Mucosa of descending colon (tissue), 3 donors: ENCODE measurements at regions not wholly inside any gene's neighbourhood (a gene's known extent, or its start where the extent isn't known, plus 50 kb on each side); places are given as distances from the start of the nearest gene placed in this dataset.

Experiments used
- ATAC-seq: fragments of 200-7000 bp; cut with Tn5 transposase; one replicate; pipeline ENCODE4 v1.9.1; 2020; ENCODE audit warnings: mild to moderate bottlenecking, moderate library complexity
- DNase-seq, 3 donors: peaks; one replicate each; pipeline ENCODE4 v3.0.0-alpha.2; 2020
- H3K36me3 ChIP-seq: fragments of 200-600 bp; one replicate; pipeline ENCODE4 v1.8.0; 2021; ENCODE audit warnings: low read depth, mild to moderate bottlenecking
- H3K4me1 ChIP-seq: fragments of 200-600 bp; one replicate; pipeline ENCODE4 v1.8.0; 2021; ENCODE audit warnings: low read depth, mild to moderate bottlenecking
- H3K4me3 ChIP-seq: fragments of 200-600 bp; one replicate; pipeline ENCODE4 v1.8.0; 2021; ENCODE audit warnings: mild to moderate bottlenecking
- H3K9me3 ChIP-seq: fragments of 200-600 bp; one replicate; pipeline ENCODE4 v1.8.0; 2021; ENCODE audit warnings: mild to moderate bottlenecking
- CTCF ChIP-seq: fragments of 200-600 bp; IDR thresholded peaks from one replicate; pipeline ENCODE4 v1.8.0; 2022; ENCODE audit warnings: antibody characterized with exemption, mild to moderate bottlenecking
- intact Hi-C, 2 donors: fragments of 100-400 bp; cut with DNase I in 1 of 2; cut with micrococcal nuclease in 1 of 2; formaldehyde crosslinking; loops; one replicate each; pipeline versions ENCODE4 v1.11.0 to v1.11.1; 2022; cut with DNase I, micrococcal nuclease
- donor health status: DM: no; HTN: no; CAD: no; lungs with moderate emphysema.
- donor health status: DM: no; HTN: no; CAD: no.
- donor health status: DM: no; HTN: yes; CAD: no.

- TF ChIP-seq CTCF: no peak
- intact Hi-C loops: no loop called here
- no peak for ATAC-seq
Observed at GRCh38 chr12:127106041-127106440, 1160.9 kb upstream of the TMEM132C start.

GRCh38 chr12:127106697-127107096 is 1160.3 kb upstream of the TMEM132C start:
- Histone ChIP-seq H3K4me1 (no peaks in the 10 kb centered on the region), H3K36me3 (no peaks in the 10 kb centered on the region), H3K9me3 (no peaks in the 10 kb centered on the region), H3K4me3 (no peak overlapping the region)
- intact Hi-C loops: no loop called here
- TF ChIP-seq CTCF: no peak
- DNase-seq: no peak
- ATAC-seq: no peak

More at GRCh38 chr12:127106041-127106440, 1160.9 kb upstream of the TMEM132C start:
- H3K4me1 ChIP-seq: no peaks in the 10 kb centered on the region
- no peaks in the 10 kb centered on the region for H3K9me3 ChIP-seq
- H3K36me3 ChIP-seq: no peaks in the 10 kb centered on the region
- DNase-seq: no peak
- H3K4me3 ChIP-seq: no peak overlapping the region

- Histone ChIP-seq H3K4me1 (no peaks in the 10 kb centered on the region), H3K4me3 (no peak overlapping the region), H3K9me3 (no peaks in the 10 kb centered on the region), H3K36me3 (no peaks in the 10 kb centered on the region)
- no peak for TF ChIP-seq CTCF
- DNase-seq (no peak), ATAC-seq (no peak)
- intact Hi-C loops: no loop called here
Observed at GRCh38 chr12:127107744-127108143, 1159.2 kb upstream of the TMEM132C start.

GRCh38 chr12:127108360-127109215 is 1158.4 kb upstream of the TMEM132C start:
- Histone ChIP-seq H3K4me1 (no peaks in the 10 kb centered on the region), H3K4me3 (no peak overlapping the region), H3K36me3 (no peaks in the 10 kb centered on the region), H3K9me3 (no peaks in the 10 kb centered on the region)
- intact Hi-C loops: no loop called here
- ATAC-seq: peak; percentile 73
- DNase-seq: peak in 2 of 3 donors; percentile 52 to 79
- no peak for TF ChIP-seq CTCF

- intact Hi-C loops: no loop called here
- Histone ChIP-seq H3K4me3 (no peak overlapping the region), H3K9me3 (no peaks in the 10 kb centered on the region), H3K36me3 (no peaks in the 10 kb centered on the region), H3K4me1 (no peaks in the 10 kb centered on the region)
- no peak for DNase-seq
- ATAC-seq: no peak
- TF ChIP-seq CTCF: no peak
Observed at GRCh38 chr12:127113945-127114344, 1153.0 kb upstream of the TMEM132C start.
